HG03432 (cell line): ENCODE measurements at regions not wholly inside any gene's neighbourhood (a gene's known extent, or its start where the extent isn't known, plus 50 kb on each side); places are given as distances from the start of the nearest gene placed in this dataset.

Experiments used
- ATAC-seq: cut with Tn5 transposase; IDR thresholded peaks from one replicate; pipeline ENCODE4 v1.9.1; 2021; ENCODE audit warnings: mild to moderate bottlenecking, moderate library complexity; ENCODE audit not compliant: unreplicated experiment

GRCh38 chr14:26765768-26766520 lies 168.1 kb upstream of the NOVA1 start:
- ATAC-seq = no peak

- no peak for ATAC-seq
Observed at GRCh38 chr14:26766726-26767125, 168.9 kb upstream of the NOVA1 start.

GRCh38 chr14:26773906-26774593 lies 176.2 kb upstream of the NOVA1 start:
- no peak for ATAC-seq

- ATAC-seq = no peak
Observed at GRCh38 chr14:26775765-26776563, 178.1 kb upstream of the NOVA1 start.

GRCh38 chr14:26791117-26791806 lies 193.4 kb upstream of the NOVA1 start:
- ATAC-seq = no peak

GRCh38 chr14:26794731-26795130 lies 196.9 kb upstream of the NOVA1 start:
- ATAC-seq = no peak

GRCh38 chr14:26808407-26808806 lies 210.6 kb upstream of the NOVA1 start:
- ATAC-seq = no peak

GRCh38 chr14:26810631-26811030 lies 212.8 kb upstream of the NOVA1 start:
- ATAC-seq = no peak

- no peak for ATAC-seq
Observed at GRCh38 chr14:26811756-26812305, 214.0 kb upstream of the NOVA1 start.

- ATAC-seq = no peak
Observed at GRCh38 chr14:26820138-26820537, 222.3 kb upstream of the NOVA1 start.

GRCh38 chr14:26820572-26820971 lies 222.7 kb upstream of the NOVA1 start:
- ATAC-seq = no peak

GRCh38 chr14:26828741-26829140 lies 230.9 kb upstream of the NOVA1 start:
- no peak for ATAC-seq

GRCh38 chr14:26833621-26834176 lies 235.9 kb upstream of the NOVA1 start:
- no peak for ATAC-seq

GRCh38 chr14:26835979-26836570 lies 238.2 kb upstream of the NOVA1 start:
- no peak for ATAC-seq

GRCh38 chr14:26839481-26839880 lies 241.6 kb upstream of the NOVA1 start:
- no peak for ATAC-seq

- no peak for ATAC-seq
Observed at GRCh38 chr14:26841326-26841725, 243.5 kb upstream of the NOVA1 start.

GRCh38 chr14:26841920-26842741 lies 244.3 kb upstream of the NOVA1 start:
- no peak for ATAC-seq

- ATAC-seq = no peak
Observed at GRCh38 chr14:26845151-26845818, 247.5 kb upstream of the NOVA1 start.

- ATAC-seq = no peak
Observed at GRCh38 chr14:26846388-26846787, 248.6 kb upstream of the NOVA1 start.
